SK-N-MC (cell line): ENCODE measurements at regions not wholly inside any gene's neighbourhood (a gene's known extent, or its start where the extent isn't known, plus 50 kb on each side); places are given as distances from the start of the nearest gene placed in this dataset.

Source experiments
- EZH2 ChIP-seq: fragments of 200-600 bp; sonication (generic); IDR thresholded peaks from one replicate; pipeline ENCODE4 v1.6.1; 2017; ENCODE audit warnings: antibody characterized with exemption
- POLR2AphosphoS5 ChIP-seq: IDR thresholded peaks from 2 replicates; pipeline ENCODE4 v1.6.1; 2012; ENCODE audit warnings: mild to moderate bottlenecking, low read depth, low read length, borderline replicate concordance

DNA sequence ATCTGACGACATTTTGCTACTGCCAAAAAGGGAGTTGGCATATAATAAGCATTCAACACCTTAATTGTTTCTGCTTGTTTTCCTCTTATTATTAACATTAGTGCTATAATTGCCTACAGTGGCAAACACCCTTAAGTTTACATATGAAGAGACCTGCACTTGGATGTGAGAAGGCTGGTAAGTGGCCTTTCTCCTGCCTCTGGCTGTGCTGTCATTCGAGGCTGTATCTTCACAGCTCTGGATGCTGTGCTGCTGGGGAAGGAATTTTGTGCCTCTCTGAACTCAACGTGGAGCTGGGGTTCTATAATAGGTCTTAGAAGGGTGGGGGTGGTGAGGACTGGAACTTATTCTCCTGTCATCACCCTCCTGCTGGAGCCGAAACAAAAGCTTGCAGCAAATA, 385.9 kb downstream of the EMP1 start:
- TF ChIP-seq EZH2 (no peak), POLR2AphosphoS5 (no peak)
